Neural crest cell (in vitro differentiated cells): ENCODE measurements at regions not wholly inside any gene's neighbourhood (a gene's known extent, or its start where the extent isn't known, plus 50 kb on each side); places are given as distances from the start of the nearest gene placed in this dataset.

Experiments
- DNase-seq: peaks from one replicate; pipeline ENCODE4 v3.0.0; 2021; ENCODE audit warnings: low read depth, mixed read lengths, low spot score
- H3K27ac Mint-ChIP-seq: one replicate; pipeline ENCODE4 v1.8.0; 2021; ENCODE audit warnings: mild to moderate bottlenecking, mixed read lengths; ENCODE audit not compliant: unreplicated experiment
- H3K27me3 Mint-ChIP-seq: 2 replicates; pipeline ENCODE4 v1.8.0; 2021; ENCODE audit warnings: low read depth, mild to moderate bottlenecking, mixed read lengths
- H3K36me3 Mint-ChIP-seq: 2 replicates; pipeline ENCODE4 v1.8.0; 2021; ENCODE audit warnings: low read depth, mild to moderate bottlenecking, mixed read lengths
- H3K4me1 Mint-ChIP-seq: 2 replicates; pipeline ENCODE4 v1.8.0; 2021; ENCODE audit warnings: mixed read lengths
- H3K4me3 Mint-ChIP-seq: one replicate; pipeline ENCODE4 v1.8.0; 2021; ENCODE audit warnings: mild to moderate bottlenecking, mixed read lengths
- H3K9me3 Mint-ChIP-seq: 2 replicates; pipeline ENCODE4 v1.8.0; 2021; ENCODE audit warnings: mixed read lengths
- CTCF ChIP-seq: fragments of 200-600 bp; sonication (generic); conservative IDR thresholded peaks from 2 replicates; pipeline ENCODE4 v1.5.0; 2021; ENCODE audit warnings: antibody characterized with exemption, mild to moderate bottlenecking

GRCh38 chr4:148834804-148835631, 392.8 kb upstream of the NR3C2 start:
- no peaks in the 10 kb centered on the region for H3K27me3 Mint-ChIP-seq
- DNase-seq = no peak
- H3K36me3 Mint-ChIP-seq = no peaks in the 10 kb centered on the region
- no peak overlapping the region for H3K27ac Mint-ChIP-seq
- TF ChIP-seq CTCF = no peak
- H3K4me3 Mint-ChIP-seq = no peak overlapping the region
- peaks cover 14% of the 10 kb centered on the region for H3K4me1 Mint-ChIP-seq
- peaks cover under 1% of the 10 kb centered on the region for H3K9me3 Mint-ChIP-seq

- H3K4me1 Mint-ChIP-seq = peaks cover 9% of the 10 kb centered on the region
- TF ChIP-seq CTCF = no peak
- H3K4me3 Mint-ChIP-seq = no peak overlapping the region
- no peak overlapping the region for H3K27ac Mint-ChIP-seq
- no peak for DNase-seq
- H3K27me3 Mint-ChIP-seq = no peaks in the 10 kb centered on the region
- H3K9me3 Mint-ChIP-seq = peaks cover 4% of the 10 kb centered on the region
- H3K36me3 Mint-ChIP-seq = no peaks in the 10 kb centered on the region
Observed at GRCh38 chr4:148831945-148832344, 389.7 kb upstream of the NR3C2 start.

GRCh38 chr4:148828291-148828690, 386.1 kb upstream of the NR3C2 start:
- H3K4me3 Mint-ChIP-seq = no peak overlapping the region
- TF ChIP-seq CTCF = no peak
- no peak for DNase-seq
- H3K9me3 Mint-ChIP-seq = peaks cover 4% of the 10 kb centered on the region
- H3K4me1 Mint-ChIP-seq = no peaks in the 10 kb centered on the region
- H3K27ac Mint-ChIP-seq = no peak overlapping the region
- H3K36me3 Mint-ChIP-seq = no peaks in the 10 kb centered on the region
- H3K27me3 Mint-ChIP-seq = no peaks in the 10 kb centered on the region

GRCh38 chr4:148827781-148828180, 385.6 kb upstream of the NR3C2 start:
- no peaks in the 10 kb centered on the region for H3K4me1 Mint-ChIP-seq

GRCh38 chr4:148823419-148823769, 381.2 kb upstream of the NR3C2 start:
- no peak overlapping the region for H3K4me3 Mint-ChIP-seq
- DNase-seq = no peak
- TF ChIP-seq CTCF = no peak
- no peaks in the 10 kb centered on the region for H3K27me3 Mint-ChIP-seq
- no peak overlapping the region for H3K27ac Mint-ChIP-seq
- H3K9me3 Mint-ChIP-seq = no peaks in the 10 kb centered on the region
- no peaks in the 10 kb centered on the region for H3K36me3 Mint-ChIP-seq
- H3K4me1 Mint-ChIP-seq = no peaks in the 10 kb centered on the region

More at GRCh38 chr4:148827781-148828180, 385.6 kb upstream of the NR3C2 start:
- no peak for TF ChIP-seq CTCF
- no peaks in the 10 kb centered on the region for H3K27me3 Mint-ChIP-seq
- no peak overlapping the region for H3K4me3 Mint-ChIP-seq
- H3K9me3 Mint-ChIP-seq = peaks cover 4% of the 10 kb centered on the region
- DNase-seq = no peak
- no peaks in the 10 kb centered on the region for H3K36me3 Mint-ChIP-seq
- H3K27ac Mint-ChIP-seq = no peak overlapping the region
